ENCODE measurements at regions not wholly inside any gene's neighbourhood (a gene's known extent, or its start where the extent isn't known, plus 50 kb on each side); places are given as distances from the start of the nearest gene placed in this dataset.
A peak's percentile ranks its signal among the peaks of the same experiment; 100 is the strongest.

DNA sequence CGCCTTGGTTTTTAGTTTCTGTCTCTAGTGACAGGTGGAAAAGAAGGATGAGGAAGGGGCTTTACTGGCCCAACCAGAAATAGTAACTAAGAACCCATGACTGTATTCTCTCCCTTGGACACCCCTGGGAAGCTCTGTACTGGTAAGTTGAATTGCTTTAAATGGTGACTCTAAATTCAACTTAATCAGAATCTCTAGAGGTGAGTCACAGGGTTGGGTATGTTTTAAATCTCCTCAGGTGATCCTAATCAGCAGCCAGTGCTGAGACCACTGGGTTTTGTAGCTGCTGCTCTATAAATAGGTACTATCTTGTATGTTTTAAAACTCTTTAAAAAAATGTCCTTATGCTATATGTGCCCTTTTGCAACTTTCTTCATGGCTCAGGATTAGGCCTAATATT is 314.0 kb upstream of the ECI2 start:
- Histone ChIP-seq H3K4me3 (no peak overlapping the region), H3K27me3 (no peaks in the 10 kb centered on the region), H3K27ac (replicated peaks in 1 of 4) (no peak overlapping the region), H3K4me1 (peaks cover 0 to 4% (median 0%) of the 10 kb centered on the region in 4 donors), H3K9me3 (peaks cover 0 to 8% (median 6%) of the 10 kb centered on the region in 4 donors), H3K36me3 (no peaks in the 10 kb centered on the region)
- DNase-seq (ENCODE audit: extremely low spot score) = peak; percentile 26
- TF ChIP-seq POLR2AphosphoS5 (IDR thresholded peaks at IDR 0.05) = no peak
- TF ChIP-seq EP300 (IDR thresholded peaks at IDR 0.05) = no peak
- TF ChIP-seq POLR2A (IDR thresholded peaks at IDR 0.05; ENCODE audit: low read depth) = no peak
- TF ChIP-seq, protein P1, sequence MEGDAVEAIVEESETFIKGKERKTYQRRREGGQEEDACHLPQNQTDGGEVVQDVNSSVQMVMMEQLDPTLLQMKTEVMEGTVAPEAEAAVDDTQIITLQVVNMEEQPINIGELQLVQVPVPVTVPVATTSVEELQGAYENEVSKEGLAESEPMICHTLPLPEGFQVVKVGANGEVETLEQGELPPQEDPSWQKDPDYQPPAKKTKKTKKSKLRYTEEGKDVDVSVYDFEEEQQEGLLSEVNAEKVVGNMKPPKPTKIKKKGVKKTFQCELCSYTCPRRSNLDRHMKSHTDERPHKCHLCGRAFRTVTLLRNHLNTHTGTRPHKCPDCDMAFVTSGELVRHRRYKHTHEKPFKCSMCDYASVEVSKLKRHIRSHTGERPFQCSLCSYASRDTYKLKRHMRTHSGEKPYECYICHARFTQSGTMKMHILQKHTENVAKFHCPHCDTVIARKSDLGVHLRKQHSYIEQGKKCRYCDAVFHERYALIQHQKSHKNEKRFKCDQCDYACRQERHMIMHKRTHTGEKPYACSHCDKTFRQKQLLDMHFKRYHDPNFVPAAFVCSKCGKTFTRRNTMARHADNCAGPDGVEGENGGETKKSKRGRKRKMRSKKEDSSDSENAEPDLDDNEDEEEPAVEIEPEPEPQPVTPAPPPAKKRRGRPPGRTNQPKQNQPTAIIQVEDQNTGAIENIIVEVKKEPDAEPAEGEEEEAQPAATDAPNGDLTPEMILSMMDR (IDR thresholded peaks at IDR 0.05) = no peak
- WGBS = 94% methylated on average over 1 of the region's 1 CpG
- intact Hi-C loops (cut with DNase I) = no loop called here

DNA sequence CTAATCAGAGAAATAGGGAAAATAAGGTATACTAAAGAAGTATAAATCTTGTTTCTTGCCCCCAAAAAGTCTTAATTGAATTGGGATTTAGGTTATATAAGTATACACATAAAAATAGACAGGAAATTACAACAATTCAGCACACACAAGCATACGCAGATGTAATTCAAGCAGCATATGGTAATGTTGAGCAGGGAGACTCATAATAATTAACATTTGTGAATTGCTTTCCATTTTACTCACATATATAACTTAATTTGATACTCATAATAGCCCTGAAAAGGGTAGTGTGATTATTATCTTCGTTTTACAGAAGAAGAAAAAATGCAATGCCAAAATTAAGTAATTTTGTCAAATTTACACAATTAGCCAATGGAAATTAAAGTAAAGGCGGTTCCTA is 313.5 kb upstream of the ECI2 start:
- intact Hi-C loops (cut with DNase I) = no loop called here
- Histone ChIP-seq H3K27ac (replicated peaks in 1 of 4) (no peak overlapping the region), H3K27me3 (no peaks in the 10 kb centered on the region), H3K36me3 (no peaks in the 10 kb centered on the region), H3K9me3 (peaks cover 0 to 8% (median 6%) of the 10 kb centered on the region in 4 donors), H3K4me1 (peaks cover 0 to 4% (median 0%) of the 10 kb centered on the region in 4 donors), H3K4me3 (no peak overlapping the region)
- DNase-seq (ENCODE audit: extremely low spot score) = no peak
- WGBS = 87% methylated on average over 3 of the region's 3 CpGs
- TF ChIP-seq POLR2AphosphoS5 (IDR thresholded peaks at IDR 0.05) (no peak), POLR2A (IDR thresholded peaks at IDR 0.05; ENCODE audit: low read depth) (no peak), EP300 (IDR thresholded peaks at IDR 0.05) (no peak)
- TF ChIP-seq, protein P1 (IDR thresholded peaks at IDR 0.05) = no peak

DNA sequence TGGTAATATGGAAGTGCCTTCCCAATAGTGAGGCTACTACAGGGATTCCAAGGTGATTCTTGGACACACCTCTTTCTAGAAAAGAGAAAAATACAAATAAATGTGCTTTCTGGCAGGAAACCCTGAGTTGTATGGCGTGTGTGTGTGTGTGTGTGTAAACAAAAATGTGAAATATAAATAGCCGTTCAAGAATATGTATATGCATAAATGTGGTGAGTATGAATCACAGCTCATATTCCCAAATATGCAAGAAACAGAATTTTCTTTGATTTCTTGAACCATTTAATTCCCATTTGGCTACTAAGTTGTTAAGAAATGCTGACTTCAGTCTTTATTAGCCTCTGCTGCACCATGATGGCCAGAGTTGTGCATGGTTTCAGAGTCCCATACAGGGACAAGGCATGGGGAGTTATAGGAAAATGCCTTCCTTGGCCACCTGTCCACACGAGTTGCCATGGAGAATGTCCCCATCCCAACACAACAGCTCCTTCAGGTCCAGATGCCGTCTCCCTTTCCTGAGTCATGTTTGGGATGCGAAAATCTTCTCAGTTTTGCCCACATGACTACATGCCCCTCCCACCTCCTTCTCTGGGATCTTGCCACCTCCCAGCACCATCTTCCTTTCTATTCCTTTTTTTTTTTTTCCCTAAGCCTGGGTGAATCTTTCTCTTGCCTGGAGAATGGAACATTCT is 312.4 kb upstream of the ECI2 start:
- TF ChIP-seq POLR2A (IDR thresholded peaks at IDR 0.05; ENCODE audit: low read depth) (no peak), EP300 (IDR thresholded peaks at IDR 0.05) (no peak), POLR2AphosphoS5 (IDR thresholded peaks at IDR 0.05) (no peak)
- TF ChIP-seq, protein P1 (IDR thresholded peaks at IDR 0.05) = no peak
- H3K27me3 ChIP-seq = no peaks in the 10 kb centered on the region
- peaks cover 0 to 8% (median 6%) of the 10 kb centered on the region in 4 donors for H3K9me3 ChIP-seq
- intact Hi-C loops (cut with DNase I) = no loop called here
- DNase-seq (ENCODE audit: extremely low spot score) = peak; percentile 39
- WGBS = 73% methylated on average over 5 of the region's 5 CpGs
- peaks cover 0 to 4% (median 0%) of the 10 kb centered on the region in 4 donors for H3K4me1 ChIP-seq
- no peak overlapping the region for H3K27ac ChIP-seq (replicated peaks in 1 of 4)
- H3K36me3 ChIP-seq = no peaks in the 10 kb centered on the region
- no peak overlapping the region for H3K4me3 ChIP-seq

DNA sequence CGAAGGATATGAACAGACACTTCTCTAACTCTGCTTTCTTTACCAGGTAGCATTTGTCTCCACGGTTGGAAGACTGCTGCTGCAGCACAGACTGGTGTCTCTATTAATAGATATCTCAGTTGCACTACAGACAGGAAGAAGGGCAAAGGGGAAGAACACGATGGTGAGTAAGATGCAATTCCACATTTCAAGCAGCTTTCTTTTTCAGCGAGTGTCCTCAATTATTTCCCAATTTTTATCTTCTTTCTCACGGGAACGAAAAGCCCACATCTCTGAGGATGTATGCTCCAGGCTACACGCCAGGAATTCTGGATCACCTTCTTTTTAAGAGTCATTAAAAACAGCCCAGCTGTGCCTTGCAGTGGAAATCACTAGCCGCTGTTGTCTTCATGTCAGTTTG is 311.6 kb upstream of the ECI2 start:
- H3K4me1 ChIP-seq = peaks cover 0 to 4% (median 0%) of the 10 kb centered on the region in 4 donors
- TF ChIP-seq POLR2A (IDR thresholded peaks at IDR 0.05; ENCODE audit: low read depth) = no peak
- no peak for TF ChIP-seq POLR2AphosphoS5 (IDR thresholded peaks at IDR 0.05)
- TF ChIP-seq EP300 (IDR thresholded peaks at IDR 0.05) = no peak
- TF ChIP-seq, protein P1 (IDR thresholded peaks at IDR 0.05) = no peak
- 44% methylated on average over 8 of the region's 8 CpGs for WGBS
- no peak overlapping the region for H3K27ac ChIP-seq (replicated peaks in 1 of 4)
- DNase-seq (ENCODE audit: extremely low spot score) = peak; percentile 45
- H3K4me3 ChIP-seq = no peak overlapping the region
- intact Hi-C loops (cut with DNase I) = no loop called here
- H3K9me3 ChIP-seq = peaks cover 0 to 6% (median 5%) of the 10 kb centered on the region in 4 donors
- H3K36me3 ChIP-seq = no peaks in the 10 kb centered on the region
- H3K27me3 ChIP-seq = no peaks in the 10 kb centered on the region
